Immature natural killer cell (primary cell): ENCODE measurements at regions not wholly inside any gene's neighbourhood (a gene's known extent, or its start where the extent isn't known, plus 50 kb on each side); places are given as distances from the start of the nearest gene placed in this dataset.

Source experiments
- DNase-seq, 3 donors: peaks; one replicate each; pipeline ENCODE4 v3.0.0; 2022; ENCODE audit warnings: mixed read lengths in 1 of 3
- H3K27ac Mint-ChIP-seq, 6 donors: one replicate each; pipeline ENCODE4 v1.8.0; 2020; ENCODE audit warnings: mixed read lengths in 6 of 6, mild to moderate bottlenecking in 5 of 6, inconsistent platforms in 4 of 6, moderate library complexity in 3 of 6
- H3K27me3 Mint-ChIP-seq, 3 donors: one replicate each; pipeline ENCODE4 v1.8.0; 2020 to 2021; ENCODE audit warnings: low read depth in 3 of 3, mild to moderate bottlenecking in 3 of 3, mixed read lengths in 3 of 3, moderate library complexity in 3 of 3, inconsistent platforms in 1 of 3
- H3K36me3 Mint-ChIP-seq, 3 donors: one replicate each; pipeline ENCODE4 v1.8.0; 2020; ENCODE audit warnings: mixed read lengths in 3 of 3, inconsistent platforms in 2 of 3, mild to moderate bottlenecking in 2 of 3
- H3K4me1 Mint-ChIP-seq, 2 donors: one replicate each; pipeline ENCODE4 v1.8.0; 2020; ENCODE audit warnings: inconsistent platforms in 2 of 2, mild to moderate bottlenecking in 2 of 2, mixed read lengths in 2 of 2, moderate library complexity in 1 of 2
- H3K4me3 Mint-ChIP-seq, 5 donors: one replicate each; pipeline ENCODE4 v1.8.0; 2020; ENCODE audit warnings: mild to moderate bottlenecking in 5 of 5, mixed read lengths in 5 of 5, inconsistent platforms in 3 of 5, moderate library complexity in 3 of 5
- H3K9me3 Mint-ChIP-seq, 6 donors: one replicate each; pipeline ENCODE4 v1.8.0; 2020; ENCODE audit warnings: mild to moderate bottlenecking in 6 of 6, mixed read lengths in 6 of 6, inconsistent platforms in 4 of 6, moderate library complexity in 3 of 6

GRCh38 chr10:106440767-106441166, 723.7 kb downstream of the SORCS1 start:
- no peak for DNase-seq
- Mint-ChIP-seq H3K27ac (no peak overlapping the region), H3K9me3 (peaks cover 2 to 15% (median 7%) of the 10 kb centered on the region in 6 donors), H3K36me3 (no peaks in the 10 kb centered on the region), H3K4me1 (no peaks in the 10 kb centered on the region), H3K27me3 (peaks cover 0 to 2% (median 0%) of the 10 kb centered on the region in 3 donors), H3K4me3 (no peak overlapping the region)

DNA sequence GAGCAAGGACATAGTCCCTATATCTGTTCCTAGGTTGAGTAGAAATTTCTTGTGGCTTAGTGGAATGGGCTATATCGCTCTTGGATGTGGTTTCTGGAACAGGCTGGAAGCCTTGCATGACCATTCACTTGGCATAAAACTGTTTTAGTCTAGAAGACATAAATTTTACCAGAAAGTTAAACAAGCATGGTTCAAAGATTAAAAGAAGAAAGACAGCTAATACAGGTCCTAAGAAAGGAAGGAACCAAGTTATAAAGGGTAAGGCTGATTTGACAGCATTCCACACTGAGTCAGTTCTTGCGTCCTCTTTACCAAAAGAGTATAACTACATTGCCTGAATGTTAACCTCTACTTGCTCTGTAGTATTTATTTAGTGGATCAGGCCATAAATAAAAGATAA, 724.2 kb downstream of the SORCS1 start:
- no peak for DNase-seq
- Mint-ChIP-seq H3K9me3 (peaks cover 2 to 15% (median 6%) of the 10 kb centered on the region in 6 donors), H3K27ac (no peak overlapping the region), H3K4me1 (no peaks in the 10 kb centered on the region), H3K36me3 (no peaks in the 10 kb centered on the region), H3K27me3 (peaks cover 0 to 2% (median 0%) of the 10 kb centered on the region in 3 donors), H3K4me3 (no peak overlapping the region)

DNA sequence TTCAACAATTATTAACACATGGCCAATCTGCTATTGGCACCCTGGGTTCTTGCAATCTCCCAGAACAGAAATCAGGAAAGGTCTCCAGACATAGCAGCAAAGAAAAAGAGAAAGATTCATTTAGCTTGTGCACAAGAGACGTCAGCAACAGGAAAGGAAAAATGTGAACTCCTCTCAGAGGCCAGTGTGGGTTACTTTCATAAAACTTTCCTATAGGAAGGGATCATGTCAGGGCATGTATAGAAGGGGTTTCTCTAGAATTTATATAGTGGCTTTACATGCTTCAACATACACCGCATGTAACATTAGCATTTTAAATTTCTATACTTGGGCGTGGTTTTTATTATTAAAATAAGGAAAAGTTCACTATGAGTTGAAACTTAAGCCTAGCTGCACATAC, 725.1 kb downstream of the SORCS1 start:
- H3K4me1 Mint-ChIP-seq = no peaks in the 10 kb centered on the region
- peaks cover 0 to 10% (median 6%) of the 10 kb centered on the region in 6 donors for H3K9me3 Mint-ChIP-seq
- H3K36me3 Mint-ChIP-seq = no peaks in the 10 kb centered on the region
- peaks cover 0 to under 1% (median 0%) of the 10 kb centered on the region in 3 donors for H3K27me3 Mint-ChIP-seq
- H3K4me3 Mint-ChIP-seq = no peak overlapping the region
- DNase-seq = no peak
- H3K27ac Mint-ChIP-seq = no peak overlapping the region

GRCh38 chr10:106438386-106438785, 726.1 kb downstream of the SORCS1 start:
- Mint-ChIP-seq H3K4me1 (no peaks in the 10 kb centered on the region), H3K36me3 (no peaks in the 10 kb centered on the region), H3K27ac (no peak overlapping the region), H3K4me3 (no peak overlapping the region), H3K9me3 (peaks cover 0 to 10% (median 4%) of the 10 kb centered on the region in 6 donors), H3K27me3 (no peaks in the 10 kb centered on the region)
- DNase-seq = no peak

- Mint-ChIP-seq H3K36me3 (no peaks in the 10 kb centered on the region), H3K9me3 (peaks cover 0 to 11% (median 6%) of the 10 kb centered on the region in 6 donors), H3K4me1 (no peaks in the 10 kb centered on the region), H3K4me3 (no peak overlapping the region), H3K27ac (no peak overlapping the region), H3K27me3 (no peaks in the 10 kb centered on the region)
- no peak for DNase-seq
Measured at GRCh38 chr10:106436123-106436715, 728.3 kb downstream of the SORCS1 start.

- Mint-ChIP-seq H3K4me1 (no peaks in the 10 kb centered on the region), H3K9me3 (peaks cover 0 to 11% (median 4%) of the 10 kb centered on the region in 6 donors), H3K27me3 (no peaks in the 10 kb centered on the region)
Measured at GRCh38 chr10:106435081-106435480, 729.4 kb downstream of the SORCS1 start.

GRCh38 chr10:106424981-106425380, 739.5 kb downstream of the SORCS1 start:
- H3K4me1 Mint-ChIP-seq = no peaks in the 10 kb centered on the region
- no peak for DNase-seq
- no peak overlapping the region for H3K4me3 Mint-ChIP-seq
- H3K27ac Mint-ChIP-seq = no peak overlapping the region
- H3K9me3 Mint-ChIP-seq = peaks cover 4 to 43% (median 11%) of the 10 kb centered on the region in 6 donors
- no peaks in the 10 kb centered on the region for H3K36me3 Mint-ChIP-seq
- H3K27me3 Mint-ChIP-seq = peaks cover 0 to 1% (median 0%) of the 10 kb centered on the region in 3 donors

More at GRCh38 chr10:106435081-106435480, 729.4 kb downstream of the SORCS1 start:
- H3K27ac Mint-ChIP-seq = no peak overlapping the region
- H3K4me3 Mint-ChIP-seq = no peak overlapping the region
- no peak for DNase-seq
- H3K36me3 Mint-ChIP-seq = no peaks in the 10 kb centered on the region

DNA sequence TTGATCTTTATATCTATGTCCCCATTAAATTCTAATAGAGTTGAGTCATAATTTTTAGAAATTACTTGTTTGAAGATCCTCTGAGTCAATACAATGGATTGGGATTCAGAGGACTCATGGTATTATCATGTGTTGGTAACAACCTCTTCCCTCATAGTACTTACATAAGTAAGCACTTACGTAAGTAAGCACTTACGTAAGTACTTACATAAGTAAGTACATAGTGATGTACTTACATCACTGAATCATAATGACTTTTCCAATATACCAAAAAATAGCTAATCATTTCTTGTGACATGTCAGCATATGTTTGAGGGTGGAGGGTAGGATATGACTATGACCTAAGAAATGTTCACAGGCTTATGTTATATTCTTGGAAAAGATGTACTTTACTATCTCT, 740.5 kb downstream of the SORCS1 start:
- DNase-seq = no peak
- peaks cover 0 to under 1% (median 0%) of the 10 kb centered on the region in 3 donors for H3K27me3 Mint-ChIP-seq
- H3K27ac Mint-ChIP-seq = no peak overlapping the region
- H3K4me1 Mint-ChIP-seq = no peaks in the 10 kb centered on the region
- peaks cover 2 to 38% (median 10%) of the 10 kb centered on the region in 6 donors for H3K9me3 Mint-ChIP-seq
- no peaks in the 10 kb centered on the region for H3K36me3 Mint-ChIP-seq
- no peak overlapping the region for H3K4me3 Mint-ChIP-seq

DNA sequence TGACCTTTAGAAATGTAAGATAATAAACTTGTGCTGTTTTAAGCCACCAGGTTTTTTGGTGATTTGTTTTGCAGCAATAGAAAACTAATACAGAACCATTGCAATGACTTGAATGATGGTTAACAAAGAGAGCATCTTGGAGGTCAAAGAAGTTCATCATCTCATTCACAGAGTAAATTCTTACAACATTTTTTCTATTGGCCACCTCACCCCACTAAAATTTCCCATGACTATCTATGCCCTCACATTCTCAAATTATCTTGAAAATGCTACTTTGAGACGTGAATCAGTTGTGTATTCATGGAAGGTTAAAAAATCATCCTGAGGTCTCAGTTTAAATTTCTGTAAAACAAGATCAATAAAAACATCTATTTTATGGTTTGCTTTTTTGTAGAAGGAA, 754.2 kb downstream of the SORCS1 start:
- Mint-ChIP-seq H3K4me1 (no peaks in the 10 kb centered on the region), H3K27me3 (no peaks in the 10 kb centered on the region), H3K36me3 (no peaks in the 10 kb centered on the region), H3K4me3 (no peak overlapping the region), H3K27ac (no peak overlapping the region), H3K9me3 (peaks cover 0 to 13% (median 7%) of the 10 kb centered on the region in 6 donors)
- DNase-seq = no peak

- no peak overlapping the region for H3K27ac Mint-ChIP-seq
- H3K4me1 Mint-ChIP-seq = no peaks in the 10 kb centered on the region
- H3K9me3 Mint-ChIP-seq = peaks cover 2 to 10% (median 6%) of the 10 kb centered on the region in 6 donors
- no peak for DNase-seq
- H3K27me3 Mint-ChIP-seq = no peaks in the 10 kb centered on the region
- no peak overlapping the region for H3K4me3 Mint-ChIP-seq
- H3K36me3 Mint-ChIP-seq = no peaks in the 10 kb centered on the region
Measured at GRCh38 chr10:106405141-106405540, 759.4 kb downstream of the SORCS1 start.

DNA sequence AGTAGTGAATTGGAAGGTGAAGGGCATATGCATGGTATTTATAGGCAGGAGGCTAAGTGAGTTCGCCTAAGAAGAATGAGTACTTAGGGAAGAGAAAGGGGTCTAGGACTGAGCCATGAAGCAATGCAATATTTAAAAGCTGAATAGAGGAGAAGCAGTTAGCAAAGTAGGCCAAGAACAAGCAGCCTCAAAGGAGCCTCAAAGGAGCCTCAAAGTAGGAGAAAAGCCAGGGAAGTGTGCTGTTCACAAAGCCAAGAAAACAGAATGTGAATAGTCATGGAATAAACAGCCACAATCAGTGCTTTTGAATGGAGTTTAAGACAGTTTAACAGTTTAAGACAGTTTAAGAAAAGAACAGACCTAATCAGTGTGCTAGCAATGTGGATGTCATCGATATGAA, 762.0 kb downstream of the SORCS1 start:
- Mint-ChIP-seq H3K9me3 (peaks cover 3 to 28% (median 6%) of the 10 kb centered on the region in 6 donors), H3K27me3 (no peaks in the 10 kb centered on the region)

DNA sequence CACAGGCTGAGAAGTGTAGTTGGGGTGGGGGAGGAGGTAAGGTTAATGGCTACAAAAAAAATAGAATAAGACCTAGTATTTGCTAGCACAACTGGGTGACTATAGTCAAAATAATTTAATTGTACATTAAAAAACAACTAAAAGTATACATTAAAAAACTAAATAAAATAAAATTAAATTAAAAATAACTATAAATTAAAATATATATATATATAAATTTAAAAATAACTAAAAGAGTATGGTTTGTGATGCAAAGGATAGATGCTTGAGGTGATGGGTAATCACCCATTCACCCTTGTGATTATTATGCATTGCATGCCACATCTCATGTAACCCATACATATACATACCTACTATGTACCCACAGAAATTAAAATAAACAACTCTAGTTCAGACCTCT, 762.5 kb downstream of the SORCS1 start:
- DNase-seq = no peak
- Mint-ChIP-seq H3K36me3 (no peaks in the 10 kb centered on the region), H3K27ac (no peak overlapping the region), H3K27me3 (no peaks in the 10 kb centered on the region), H3K9me3 (peaks cover 3 to 28% (median 6%) of the 10 kb centered on the region in 6 donors), H3K4me1 (no peaks in the 10 kb centered on the region), H3K4me3 (no peak overlapping the region)

More for the DNA sequence above, 762.0 kb downstream of the SORCS1 start:
- DNase-seq = no peak
- Mint-ChIP-seq H3K4me1 (no peaks in the 10 kb centered on the region), H3K4me3 (no peak overlapping the region), H3K27ac (no peak overlapping the region), H3K36me3 (no peaks in the 10 kb centered on the region)

GRCh38 chr10:106401161-106401560, 763.3 kb downstream of the SORCS1 start:
- H3K9me3 Mint-ChIP-seq = peaks cover 3 to 28% (median 6%) of the 10 kb centered on the region in 6 donors
- H3K36me3 Mint-ChIP-seq = no peaks in the 10 kb centered on the region
- H3K27ac Mint-ChIP-seq = no peak overlapping the region
- H3K4me3 Mint-ChIP-seq = no peak overlapping the region
- H3K27me3 Mint-ChIP-seq = no peaks in the 10 kb centered on the region
- DNase-seq = no peak
- H3K4me1 Mint-ChIP-seq = no peaks in the 10 kb centered on the region

GRCh38 chr10:106399112-106399511, 765.4 kb downstream of the SORCS1 start:
- H3K36me3 Mint-ChIP-seq = no peaks in the 10 kb centered on the region
- no peak overlapping the region for H3K4me3 Mint-ChIP-seq
- no peak for DNase-seq
- H3K27me3 Mint-ChIP-seq = no peaks in the 10 kb centered on the region
- no peak overlapping the region for H3K27ac Mint-ChIP-seq
- no peaks in the 10 kb centered on the region for H3K4me1 Mint-ChIP-seq
- peaks cover 3 to 32% (median 6%) of the 10 kb centered on the region in 6 donors for H3K9me3 Mint-ChIP-seq

GRCh38 chr10:106396192-106396591, 768.3 kb downstream of the SORCS1 start:
- no peaks in the 10 kb centered on the region for H3K4me1 Mint-ChIP-seq
- H3K27me3 Mint-ChIP-seq = no peaks in the 10 kb centered on the region
- peaks cover 3 to 36% (median 11%) of the 10 kb centered on the region in 6 donors for H3K9me3 Mint-ChIP-seq

More at GRCh38 chr10:106396192-106396591, 768.3 kb downstream of the SORCS1 start:
- Mint-ChIP-seq H3K36me3 (no peaks in the 10 kb centered on the region), H3K27ac (no peak overlapping the region), H3K4me3 (no peak overlapping the region)
- DNase-seq = no peak
